ENCODE measurements at regions not wholly inside any gene's neighbourhood (a gene's known extent, or its start where the extent isn't known, plus 50 kb on each side); places are given as distances from the start of the nearest gene placed in this dataset.

DNA sequence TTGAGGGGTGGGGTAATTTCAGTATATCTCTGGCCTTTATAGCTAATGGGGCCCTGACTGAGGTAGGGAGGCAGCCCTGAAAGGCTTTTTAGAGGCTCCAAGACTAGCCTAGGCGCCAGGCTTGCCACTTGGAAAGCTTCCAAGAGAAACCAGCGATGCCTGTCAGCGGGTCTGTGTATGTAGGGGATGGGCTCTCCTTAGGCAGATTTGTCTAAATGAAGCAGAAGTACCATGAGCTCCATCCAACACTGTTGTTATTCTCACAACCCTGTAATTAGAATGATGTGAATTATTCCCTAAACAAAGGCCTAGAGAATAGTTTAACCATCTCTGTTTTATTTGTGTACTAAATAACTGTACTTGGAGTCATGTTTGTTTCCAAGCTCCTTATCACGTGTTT, 138.1 kb downstream of the B3GNT2 start:
- DNase-seq (no peak), ATAC-seq (no peak)
- intact Hi-C loops (cut with DNase I): no loop called here
- Histone ChIP-seq H3K36me3 (no peaks in the 10 kb centered on the region), H3K4me3 (no peak overlapping the region), H3K27ac (no peak overlapping the region), H3K9me3 (no peaks in the 10 kb centered on the region), H3K4me1 (peaks cover 0 to 3% (median 0%) of the 10 kb centered on the region in 9 donors), H3K27me3 (no peaks in the 10 kb centered on the region)
- TF ChIP-seq, protein P1, sequence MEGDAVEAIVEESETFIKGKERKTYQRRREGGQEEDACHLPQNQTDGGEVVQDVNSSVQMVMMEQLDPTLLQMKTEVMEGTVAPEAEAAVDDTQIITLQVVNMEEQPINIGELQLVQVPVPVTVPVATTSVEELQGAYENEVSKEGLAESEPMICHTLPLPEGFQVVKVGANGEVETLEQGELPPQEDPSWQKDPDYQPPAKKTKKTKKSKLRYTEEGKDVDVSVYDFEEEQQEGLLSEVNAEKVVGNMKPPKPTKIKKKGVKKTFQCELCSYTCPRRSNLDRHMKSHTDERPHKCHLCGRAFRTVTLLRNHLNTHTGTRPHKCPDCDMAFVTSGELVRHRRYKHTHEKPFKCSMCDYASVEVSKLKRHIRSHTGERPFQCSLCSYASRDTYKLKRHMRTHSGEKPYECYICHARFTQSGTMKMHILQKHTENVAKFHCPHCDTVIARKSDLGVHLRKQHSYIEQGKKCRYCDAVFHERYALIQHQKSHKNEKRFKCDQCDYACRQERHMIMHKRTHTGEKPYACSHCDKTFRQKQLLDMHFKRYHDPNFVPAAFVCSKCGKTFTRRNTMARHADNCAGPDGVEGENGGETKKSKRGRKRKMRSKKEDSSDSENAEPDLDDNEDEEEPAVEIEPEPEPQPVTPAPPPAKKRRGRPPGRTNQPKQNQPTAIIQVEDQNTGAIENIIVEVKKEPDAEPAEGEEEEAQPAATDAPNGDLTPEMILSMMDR (IDR thresholded peaks at IDR 0.05): no peak
- 57 to 68% methylated on average over 4 of the region's 4 CpGs for WGBS, 2 donors

DNA sequence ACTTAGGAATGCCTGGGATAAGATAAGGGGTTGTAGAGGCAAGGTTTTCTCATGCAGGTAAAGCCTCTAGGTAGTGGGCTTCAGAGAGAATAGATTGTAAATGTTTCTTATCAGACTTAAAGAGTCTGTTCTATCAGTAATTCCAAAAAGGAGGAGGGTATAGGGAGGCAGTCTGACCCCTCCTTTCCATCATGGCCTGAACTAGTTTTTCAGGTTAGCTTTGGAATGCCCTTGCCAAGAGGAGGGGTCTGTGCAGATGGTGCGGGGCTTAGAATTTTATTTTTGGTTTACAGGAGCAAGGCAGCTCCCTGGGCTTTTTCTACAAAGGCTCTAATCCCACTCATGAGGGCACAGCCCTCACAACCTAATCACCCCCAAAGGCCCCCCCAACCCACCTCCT, 135.0 kb downstream of the B3GNT2 start:
- DNase-seq: no peak
- H3K36me3 ChIP-seq: no peaks in the 10 kb centered on the region
- intact Hi-C loops (cut with DNase I): no loop called here
- H3K4me1 ChIP-seq: peaks cover 0 to 3% (median 0%) of the 10 kb centered on the region in 9 donors
- WGBS, 2 donors: 94 to 95% methylated on average over 1 of the region's 1 CpG
- no peak overlapping the region for H3K4me3 ChIP-seq
- H3K9me3 ChIP-seq: peaks cover 0 to under 1% (median 0%) of the 10 kb centered on the region in 11 donors
- H3K27ac ChIP-seq: no peak overlapping the region
- no peak for ATAC-seq
- TF ChIP-seq, protein P1 (IDR thresholded peaks at IDR 0.05): no peak
- no peaks in the 10 kb centered on the region for H3K27me3 ChIP-seq

DNA sequence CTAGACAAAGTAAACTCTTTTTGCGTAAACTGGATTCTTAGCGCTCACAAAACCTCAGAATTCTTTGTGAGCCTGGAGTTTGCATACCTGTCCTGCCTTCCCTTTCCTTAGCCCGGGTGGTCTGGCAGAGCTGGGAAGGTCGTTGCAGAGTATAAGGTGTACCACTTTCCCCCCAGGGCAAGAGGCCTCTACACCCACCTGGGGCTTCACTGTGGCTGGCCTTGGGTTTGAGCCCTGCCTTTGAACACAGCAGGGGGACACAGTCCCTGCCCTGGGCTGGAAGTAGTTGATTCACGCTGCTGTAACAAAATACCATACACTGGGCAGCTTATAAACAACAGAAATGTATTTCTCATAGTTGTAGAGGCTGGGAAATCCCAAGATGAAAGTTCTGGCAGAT, 133.9 kb downstream of the B3GNT2 start:
- H3K27me3 ChIP-seq: no peaks in the 10 kb centered on the region
- H3K9me3 ChIP-seq: peaks cover 0 to 13% (median 0%) of the 10 kb centered on the region in 11 donors
- no peaks in the 10 kb centered on the region for H3K36me3 ChIP-seq
- WGBS, 2 donors: 78 to 82% methylated on average over 5 of the region's 5 CpGs
- DNase-seq (no peak), ATAC-seq (no peak)
- TF ChIP-seq, protein P1 (IDR thresholded peaks at IDR 0.05): no peak
- H3K4me3 ChIP-seq: no peak overlapping the region
- peaks cover 0 to 3% (median 0%) of the 10 kb centered on the region in 9 donors for H3K4me1 ChIP-seq
- H3K27ac ChIP-seq: no peak overlapping the region
- intact Hi-C loops (cut with DNase I): no loop called here

DNA sequence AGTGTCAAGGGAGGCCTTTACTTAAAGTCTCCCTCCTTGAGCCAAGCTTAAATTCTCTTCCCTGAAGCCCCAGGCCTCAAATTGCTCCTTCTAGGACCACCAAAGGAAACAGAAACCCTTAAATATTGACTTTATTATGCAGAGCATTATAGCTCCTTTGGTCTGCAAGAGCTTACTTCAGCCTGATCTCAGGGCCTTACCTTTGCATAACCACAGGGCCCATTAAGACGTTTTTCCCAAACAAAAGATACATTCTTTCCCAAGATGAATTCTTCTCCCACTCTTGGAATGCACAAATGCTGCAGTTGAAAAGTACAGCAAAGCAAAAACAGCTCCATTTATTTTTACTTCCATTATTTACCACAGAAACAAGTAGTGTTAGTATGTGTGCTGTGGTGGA, 130.8 kb downstream of the B3GNT2 start:
- intact Hi-C loops (cut with DNase I): no loop called here
- TF ChIP-seq, protein P1 (IDR thresholded peaks at IDR 0.05): no peak
- H3K4me3 ChIP-seq: no peak overlapping the region
- peaks cover 0 to 15% (median 0%) of the 10 kb centered on the region in 11 donors for H3K9me3 ChIP-seq
- no peaks in the 10 kb centered on the region for H3K36me3 ChIP-seq
- H3K4me1 ChIP-seq: no peaks in the 10 kb centered on the region
- DNase-seq (no peak), ATAC-seq (no peak)
- WGBS, 2 donors: 70 to 83% methylated on average over 1 of the region's 1 CpG
- no peaks in the 10 kb centered on the region for H3K27me3 ChIP-seq
- H3K27ac ChIP-seq: no peak overlapping the region

Data from heart right ventricle (tissue), 16 donors.